GM19467 (cell line): ENCODE measurements at regions not wholly inside any gene's neighbourhood (a gene's known extent, or its start where the extent isn't known, plus 50 kb on each side); places are given as distances from the start of the nearest gene placed in this dataset.

Experiments
- ATAC-seq: cut with Tn5 transposase; IDR thresholded peaks from one replicate; pipeline ENCODE4 v1.9.1; 2021; ENCODE audit warnings: mild to moderate bottlenecking, moderate library complexity; ENCODE audit not compliant: unreplicated experiment

GRCh38 chr9:87275047-87275725 is 222.5 kb upstream of the DAPK1 start:
- no peak for ATAC-seq

- no peak for ATAC-seq
Measured at GRCh38 chr9:87276327-87276841, 221.3 kb upstream of the DAPK1 start.

GRCh38 chr9:87276851-87277261 is 220.8 kb upstream of the DAPK1 start:
- no peak for ATAC-seq

- ATAC-seq = no peak
Measured at GRCh38 chr9:87277346-87277745, 220.3 kb upstream of the DAPK1 start.

GRCh38 chr9:87278971-87279733 is 218.5 kb upstream of the DAPK1 start:
- ATAC-seq = no peak

GRCh38 chr9:87280421-87280820 is 217.2 kb upstream of the DAPK1 start:
- no peak for ATAC-seq

- ATAC-seq = no peak
Measured at GRCh38 chr9:87282538-87282937, 215.1 kb upstream of the DAPK1 start.

- ATAC-seq = no peak
Measured at GRCh38 chr9:87283585-87283984, 214.1 kb upstream of the DAPK1 start.

- no peak for ATAC-seq
Measured at GRCh38 chr9:87285183-87285850, 212.3 kb upstream of the DAPK1 start.

GRCh38 chr9:87286506-87286905 is 211.2 kb upstream of the DAPK1 start:
- no peak for ATAC-seq

GRCh38 chr9:87290241-87291052 is 207.2 kb upstream of the DAPK1 start:
- no peak for ATAC-seq

GRCh38 chr9:87292449-87293191 is 205.0 kb upstream of the DAPK1 start:
- ATAC-seq = no peak

GRCh38 chr9:87294126-87294525 is 203.5 kb upstream of the DAPK1 start:
- ATAC-seq = no peak

GRCh38 chr9:87300915-87301314 is 196.8 kb upstream of the DAPK1 start:
- ATAC-seq = no peak

GRCh38 chr9:87301371-87301770 is 196.3 kb upstream of the DAPK1 start:
- ATAC-seq = no peak

- no peak for ATAC-seq
Measured at GRCh38 chr9:87305151-87305550, 192.5 kb upstream of the DAPK1 start.

- ATAC-seq = no peak
Measured at GRCh38 chr9:87306006-87306405, 191.7 kb upstream of the DAPK1 start.

- no peak for ATAC-seq
Measured at GRCh38 chr9:87307848-87308247, 189.8 kb upstream of the DAPK1 start.

GRCh38 chr9:87309236-87309635 is 188.4 kb upstream of the DAPK1 start:
- ATAC-seq = no peak

- ATAC-seq = no peak
Measured at GRCh38 chr9:87310827-87311523, 186.7 kb upstream of the DAPK1 start.
